Adipocyte (in vitro differentiated cells): ENCODE measurements at regions not wholly inside any gene's neighbourhood (a gene's known extent, or its start where the extent isn't known, plus 50 kb on each side); places are given as distances from the start of the nearest gene placed in this dataset.
"Not testable (repeated sequence)": the region's sequence is repeated elsewhere in the genome, so short reads cannot be mapped to it uniquely, and the experiment has no call there.

Experiments used
- DNase-seq: peaks from one replicate; pipeline ENCODE4 v3.0.0-alpha.2; 2015; ENCODE audit warnings: low read depth
- H3K27me3 ChIP-seq: replicated peaks from 2 replicates; pipeline ENCODE4 v1.7.0; 2013; ENCODE audit warnings: mild to moderate bottlenecking, low read length, moderate library complexity; ENCODE audit not compliant: control insufficient read depth, insufficient read depth
- H3K36me3 ChIP-seq: 2 replicates; pipeline ENCODE4 v1.7.0; 2013; ENCODE audit warnings: low read length, mild to moderate bottlenecking, moderate library complexity; ENCODE audit not compliant: control insufficient read depth, insufficient read depth, severe bottlenecking
- H3K4me1 ChIP-seq: 2 replicates; pipeline ENCODE4 v1.7.0; 2013; ENCODE audit warnings: mild to moderate bottlenecking, low read length, moderate library complexity; ENCODE audit not compliant: control insufficient read depth, insufficient read depth
- H3K4me3 ChIP-seq: 2 replicates; pipeline ENCODE4 v1.7.0; 2013; ENCODE audit warnings: mild to moderate bottlenecking, low read length, moderate library complexity
- H3K9ac ChIP-seq: 2 replicates; pipeline ENCODE4 v1.7.0; 2013; ENCODE audit warnings: mild to moderate bottlenecking, low read length, moderate library complexity
- H3K9me3 ChIP-seq: 2 replicates; pipeline ENCODE4 v1.7.0; 2013; ENCODE audit warnings: mild to moderate bottlenecking, low read length, moderate library complexity; ENCODE audit not compliant: control insufficient read depth

GRCh38 chr11:13614918-13615317 is 53.5 kb upstream of the FAR1 start:
- not testable (repeated sequence) for DNase-seq, H3K36me3 ChIP-seq, H3K27me3 ChIP-seq, H3K9ac ChIP-seq, H3K4me3 ChIP-seq, H3K4me1 ChIP-seq
- peaks cover 37% of the 10 kb centered on the region for H3K9me3 ChIP-seq

GRCh38 chr11:13608656-13609055 is 59.8 kb upstream of the FAR1 start:
- Histone ChIP-seq H3K9me3 (peaks cover 4% of the 10 kb centered on the region), H3K9ac (no peak overlapping the region), H3K27me3 (peaks cover 5% of the 10 kb centered on the region), H3K4me3 (no peak overlapping the region), H3K4me1 (no peaks in the 10 kb centered on the region), H3K36me3 (no peaks in the 10 kb centered on the region)
- no peak for DNase-seq

DNA sequence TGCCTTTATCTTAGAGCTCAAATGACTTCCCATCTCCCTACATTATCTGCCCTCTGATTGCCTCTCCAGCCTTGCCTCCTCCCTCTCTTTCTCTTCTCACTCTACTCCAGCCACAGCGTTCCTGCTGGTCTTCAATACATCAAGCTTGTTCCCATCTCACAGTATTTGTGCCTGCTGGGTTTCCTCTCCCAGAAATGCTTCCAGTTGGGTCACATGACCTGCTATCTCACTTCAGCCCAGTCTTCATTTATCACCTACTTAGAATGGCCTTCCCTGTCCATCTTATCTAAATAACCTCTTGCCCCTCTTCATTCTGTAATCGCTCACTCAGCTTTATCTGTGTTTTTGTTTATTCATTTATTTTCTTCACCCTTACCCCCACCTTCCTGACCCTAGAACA is 61.8 kb upstream of the FAR1 start:
- Histone ChIP-seq H3K4me1 (no peaks in the 10 kb centered on the region), H3K9ac (no peak overlapping the region), H3K4me3 (no peak overlapping the region), H3K27me3 (peaks cover 5% of the 10 kb centered on the region), H3K36me3 (no peaks in the 10 kb centered on the region), H3K9me3 (no peaks in the 10 kb centered on the region)
- DNase-seq = no peak

DNA sequence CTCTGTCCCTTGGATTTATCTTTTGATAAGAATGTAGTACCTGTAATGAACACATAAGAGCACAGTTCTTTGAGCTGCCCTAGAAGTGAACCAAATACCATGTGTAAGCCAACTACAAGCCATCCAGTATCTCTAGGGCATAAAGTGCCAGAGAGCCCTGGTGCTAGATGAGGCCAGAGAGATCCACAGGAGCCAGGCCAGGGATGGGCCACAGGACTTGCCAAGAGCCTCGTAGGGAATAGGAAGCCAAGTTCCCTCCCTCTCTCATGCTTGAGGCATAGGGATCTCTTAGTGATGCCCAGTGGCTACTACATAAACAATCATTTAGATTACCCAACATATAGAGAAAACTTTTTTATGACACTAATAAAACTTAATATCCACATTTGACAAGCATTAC is 64.8 kb upstream of the FAR1 start:
- H3K36me3 ChIP-seq = no peaks in the 10 kb centered on the region
- peaks cover 5% of the 10 kb centered on the region for H3K27me3 ChIP-seq
- H3K4me3 ChIP-seq = no peak overlapping the region

GRCh38 chr11:13602844-13603243 is 65.6 kb upstream of the FAR1 start:
- Histone ChIP-seq H3K4me3 (no peak overlapping the region), H3K9ac (no peak overlapping the region), H3K4me1 (no peaks in the 10 kb centered on the region), H3K27me3 (peaks cover 5% of the 10 kb centered on the region), H3K9me3 (no peaks in the 10 kb centered on the region), H3K36me3 (no peaks in the 10 kb centered on the region)
- no peak for DNase-seq

More for the DNA sequence above, 64.8 kb upstream of the FAR1 start:
- Histone ChIP-seq H3K9me3 (no peaks in the 10 kb centered on the region), H3K9ac (no peak overlapping the region), H3K4me1 (no peaks in the 10 kb centered on the region)
- no peak for DNase-seq

- H3K4me1 ChIP-seq = peaks cover 13% of the 10 kb centered on the region
- no peak for DNase-seq
- H3K9me3 ChIP-seq = no peaks in the 10 kb centered on the region
- H3K4me3 ChIP-seq = no peak overlapping the region
- no peak overlapping the region for H3K9ac ChIP-seq
- H3K36me3 ChIP-seq = no peaks in the 10 kb centered on the region
- H3K27me3 ChIP-seq = no peaks in the 10 kb centered on the region
These were observed 71.7 kb upstream of the FAR1 start for GRCh38 chr11:13596611-13597326.

DNA sequence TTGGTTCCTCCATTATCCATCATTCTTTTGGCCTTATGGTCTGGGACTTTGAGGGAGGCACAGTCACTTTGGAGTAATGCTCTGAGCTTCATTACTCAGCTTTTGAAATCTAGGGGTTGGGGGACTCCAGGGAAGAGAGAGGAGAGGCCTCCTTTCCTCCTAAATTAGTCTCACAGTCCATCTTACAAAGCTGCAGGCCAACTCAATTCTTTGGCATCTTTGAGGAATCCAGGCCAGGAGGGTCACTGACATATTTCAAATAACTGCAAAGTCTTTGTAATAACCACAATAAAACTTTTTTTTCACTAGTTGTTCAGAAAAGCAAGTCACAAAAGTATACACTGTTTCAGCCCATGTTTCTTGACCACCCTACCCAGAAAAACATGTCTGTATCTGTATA is 73.3 kb upstream of the FAR1 start:
- peak; percentile 50 for DNase-seq
- peaks cover 13% of the 10 kb centered on the region for H3K4me1 ChIP-seq
- H3K36me3 ChIP-seq = no peaks in the 10 kb centered on the region
- no peak overlapping the region for H3K4me3 ChIP-seq
- H3K27me3 ChIP-seq = no peaks in the 10 kb centered on the region
- H3K9ac ChIP-seq = no peak overlapping the region
- H3K9me3 ChIP-seq = no peaks in the 10 kb centered on the region

DNA sequence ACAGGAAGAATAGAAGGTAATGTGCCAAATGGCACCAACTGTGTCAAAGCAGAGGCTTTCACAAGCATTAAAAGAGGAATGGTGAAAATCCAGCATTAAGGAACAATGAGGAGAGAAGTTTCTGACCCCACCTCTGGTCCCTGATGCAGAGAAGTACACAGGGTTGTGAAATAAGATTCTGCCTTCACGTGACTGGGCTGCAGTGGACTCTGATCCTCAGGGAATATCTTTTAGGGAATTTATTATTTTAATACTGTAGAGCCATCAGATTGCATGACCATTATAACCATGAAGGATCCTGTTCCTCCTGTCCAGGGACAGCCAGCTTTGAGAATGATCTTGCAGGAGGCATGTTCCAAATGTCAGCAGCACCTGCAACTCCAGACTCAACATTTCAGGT is 74.4 kb upstream of the FAR1 start:
- no peaks in the 10 kb centered on the region for H3K36me3 ChIP-seq
- H3K27me3 ChIP-seq = no peaks in the 10 kb centered on the region
- no peak for DNase-seq
- no peak overlapping the region for H3K9ac ChIP-seq
- no peak overlapping the region for H3K4me3 ChIP-seq
- peaks cover 13% of the 10 kb centered on the region for H3K4me1 ChIP-seq
- H3K9me3 ChIP-seq = peaks cover 2% of the 10 kb centered on the region

GRCh38 chr11:13578514-13579140 is 82.8 kb upstream of the PTH start:
- H3K4me3 ChIP-seq = no peak overlapping the region
- DNase-seq = no peak
- H3K36me3 ChIP-seq = no peaks in the 10 kb centered on the region
- peaks cover 15% of the 10 kb centered on the region for H3K9me3 ChIP-seq
- no peak overlapping the region for H3K9ac ChIP-seq
- peaks cover 3% of the 10 kb centered on the region for H3K27me3 ChIP-seq
- H3K4me1 ChIP-seq = no peaks in the 10 kb centered on the region

GRCh38 chr11:13577881-13578280 is 82.1 kb upstream of the PTH start:
- DNase-seq = no peak
- H3K9ac ChIP-seq = no peak overlapping the region

DNA sequence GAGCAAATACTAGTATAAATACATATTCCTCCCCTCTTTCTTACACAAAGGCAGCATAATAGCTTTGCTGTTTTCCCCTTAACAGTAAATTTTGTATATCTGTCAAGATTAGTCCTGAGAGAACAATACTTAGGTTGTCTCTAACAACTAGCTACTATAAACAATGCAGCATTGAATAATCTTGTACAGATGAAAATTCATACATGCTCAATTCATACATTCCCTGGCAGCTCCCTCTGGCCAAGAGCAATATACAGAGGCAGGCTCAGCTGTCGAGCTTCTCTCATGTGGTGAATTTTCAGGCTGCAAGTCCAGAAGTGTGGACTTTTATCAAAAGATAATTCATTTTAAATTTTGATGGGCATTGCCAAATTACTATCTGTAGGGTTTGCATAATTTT is 81.2 kb upstream of the PTH start:
- peaks cover 15% of the 10 kb centered on the region for H3K9me3 ChIP-seq
- no peaks in the 10 kb centered on the region for H3K4me1 ChIP-seq
- H3K4me3 ChIP-seq = no peak overlapping the region
- H3K27me3 ChIP-seq = peaks cover 3% of the 10 kb centered on the region
- no peak for DNase-seq
- H3K36me3 ChIP-seq = no peaks in the 10 kb centered on the region
- no peak overlapping the region for H3K9ac ChIP-seq

More at GRCh38 chr11:13577881-13578280, 82.1 kb upstream of the PTH start:
- Histone ChIP-seq H3K27me3 (peaks cover 3% of the 10 kb centered on the region), H3K4me3 (no peak overlapping the region), H3K9me3 (peaks cover 15% of the 10 kb centered on the region), H3K36me3 (no peaks in the 10 kb centered on the region), H3K4me1 (no peaks in the 10 kb centered on the region)

DNA sequence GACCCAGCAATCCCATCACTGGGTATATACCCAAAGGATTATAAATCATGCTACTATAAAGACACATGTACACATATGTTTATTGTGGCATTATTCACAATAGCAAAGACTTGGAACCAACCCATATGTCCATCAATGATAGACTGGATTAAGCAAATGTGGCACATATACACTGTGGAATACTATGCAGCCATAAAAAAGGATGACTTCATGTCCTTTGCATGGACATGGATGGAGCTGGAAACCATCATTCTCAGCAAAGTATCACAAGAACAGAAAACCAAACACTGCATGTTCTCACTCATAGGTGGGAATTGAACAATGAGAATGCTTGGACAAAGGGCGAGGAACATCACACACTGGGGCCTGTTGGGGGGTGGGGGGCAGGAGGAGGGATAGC is 79.6 kb upstream of the PTH start:
- DNase-seq, H3K27me3 ChIP-seq, H3K4me3 ChIP-seq, H3K4me1 ChIP-seq, H3K9me3 ChIP-seq, H3K9ac ChIP-seq, H3K36me3 ChIP-seq: not testable (repeated sequence)
